AG04449 (cell line): ENCODE measurements at regions not wholly inside any gene's neighbourhood (a gene's known extent, or its start where the extent isn't known, plus 50 kb on each side); places are given as distances from the start of the nearest gene placed in this dataset.

Experiments
- CTCF ChIA-PET: fragments of 350-600 bp; formaldehyde crosslinking; extraction: SDS; loops from one replicate; lab custom pipeline; 2021; ENCODE audit warnings: antibody characterized with exemption; lab: Yijun Ruan, JAX
- POLR2A ChIA-PET: fragments of 400-600, 350-600 bp; formaldehyde crosslinking; extraction: SDS; loops from one replicate; lab custom pipeline; 2020; ENCODE audit warnings: antibody characterized with exemption, inconsistent platforms; lab: Yijun Ruan, JAX
- DNase-seq: peaks from one replicate; pipeline ENCODE4 v3.0.0-alpha.2; 2010; ENCODE audit warnings: low read depth, low spot score
- H3K4me3 ChIP-seq: 2 replicates; pipeline ENCODE4 v1.5.1; 2011; ENCODE audit warnings: low read depth, mild to moderate bottlenecking, control low read depth, low read length
- CTCF ChIP-seq: IDR thresholded peaks from one replicate; pipeline ENCODE4 v1.5.1; 2011; ENCODE audit warnings: mild to moderate bottlenecking, moderate library complexity, low read length, control low read depth, inconsistent platforms; ENCODE audit not compliant: insufficient read depth; ENCODE audit errors: missing control alignments

GRCh38 chr4:1515763-1516162 lies 109.5 kb upstream of the NKX1-1 start:
- TF ChIP-seq CTCF = no peak
- no peak overlapping the region for H3K4me3 ChIP-seq
- DNase-seq = no peak
- ChIA-PET CTCF (interaction anchor here (0.6 kb wide), 1 partner anchor 166 kb away, joined by 3 read pairs; no protein-coding TSS in a partner anchor), POLR2A (no interaction called here)

GRCh38 chr4:1515156-1515555 lies 108.9 kb upstream of the NKX1-1 start:
- no peak for DNase-seq
- POLR2A ChIA-PET = no interaction called here
- TF ChIP-seq CTCF = no peak
- CTCF ChIA-PET = no interaction called here
- no peak overlapping the region for H3K4me3 ChIP-seq

- DNase-seq = no peak
- H3K4me3 ChIP-seq = no peak overlapping the region
- ChIA-PET CTCF (no interaction called here), POLR2A (no interaction called here)
- no peak for TF ChIP-seq CTCF
Observed at GRCh38 chr4:1514612-1515011, 108.4 kb upstream of the NKX1-1 start.

DNA sequence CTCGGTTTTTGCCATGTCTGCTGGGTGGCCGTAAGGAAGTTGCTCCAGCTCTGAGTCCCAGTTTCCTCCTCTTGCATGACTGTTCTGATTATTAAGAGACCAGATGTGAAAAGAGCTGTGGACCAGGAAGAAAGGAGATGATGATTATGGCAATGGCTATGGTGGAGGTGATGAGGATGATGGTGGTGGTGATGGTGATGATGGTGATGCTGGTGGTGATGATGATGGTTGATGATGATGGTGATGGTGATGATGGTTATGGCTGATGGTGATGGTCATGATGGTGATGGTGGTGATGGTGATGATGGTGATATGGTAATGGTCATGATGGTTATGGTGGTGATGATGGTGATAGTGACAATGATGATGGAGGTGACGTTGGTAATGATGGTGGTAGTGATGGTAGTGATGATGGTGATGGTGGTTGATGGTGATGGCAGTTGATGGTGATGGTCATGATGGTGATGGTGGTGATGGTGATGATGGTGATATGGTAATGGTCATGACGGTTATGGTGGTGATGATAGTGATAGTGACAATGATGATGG lies 107.8 kb upstream of the NKX1-1 start:
- no peak for TF ChIP-seq CTCF
- POLR2A ChIA-PET = no interaction called here
- CTCF ChIA-PET = interaction anchor here (0.9 to 3.8 kb wide), 8 partner anchors 10 to 160 kb away, joined by 3 to 31 read pairs (median 4); no protein-coding TSS in a partner anchor
- H3K4me3 ChIP-seq = no peak overlapping the region
- DNase-seq = no peak

GRCh38 chr4:1512738-1513660 lies 106.8 kb upstream of the NKX1-1 start:
- POLR2A ChIA-PET = no interaction called here
- H3K4me3 ChIP-seq = no peak overlapping the region
- CTCF ChIA-PET = interaction anchor here (0.7 to 3.8 kb wide), 11 partner anchors 10 to 376 kb away, joined by 3 to 31 read pairs (median 4); no protein-coding TSS in a partner anchor
- no peak for DNase-seq
- peak; percentile 45 for TF ChIP-seq CTCF
